Neural cell (in vitro differentiated cells): ENCODE measurements at regions not wholly inside any gene's neighbourhood (a gene's known extent, or its start where the extent isn't known, plus 50 kb on each side); places are given as distances from the start of the nearest gene placed in this dataset.

Source experiments
- H2AFZ ChIP-seq: fragments of 200-600, 300-800 bp; sonication (generic), shearing (Covaris generic); 2 replicates; pipeline ENCODE4 v1.6.0; 2014; ENCODE audit warnings: low read depth, mild to moderate bottlenecking, antibody characterized with exemption, low read length, moderate library complexity
- H3F3A ChIP-seq: fragments of 200-600 bp; shearing (Covaris generic); 2 replicates; pipeline ENCODE4 v1.6.1; 2016; ENCODE audit warnings: mild to moderate bottlenecking, moderate library complexity, mixed read lengths, antibody characterized with exemption, low read length; ENCODE audit not compliant: insufficient read depth, poor library complexity, severe bottlenecking
- H3K27ac ChIP-seq: fragments of 200-600, 300-800 bp; sonication (generic), shearing (Covaris generic); 2 replicates; pipeline ENCODE4 v1.5.1; 2014; ENCODE audit warnings: mild to moderate bottlenecking, low read length, moderate library complexity
- H3K27me3 ChIP-seq: fragments of 300-800, 200-600 bp; sonication (generic), shearing (Covaris generic); 2 replicates; pipeline ENCODE4 v1.6.0; 2014; ENCODE audit warnings: mild to moderate bottlenecking, low read depth, low read length, moderate library complexity; ENCODE audit not compliant: insufficient read depth
- H3K36me3 ChIP-seq: fragments of 300-800, 200-600 bp; sonication (generic), shearing (Covaris generic); 2 replicates; pipeline ENCODE4 v1.5.1; 2014; ENCODE audit warnings: mild to moderate bottlenecking, antibody characterized with exemption, low read length, moderate library complexity; ENCODE audit not compliant: insufficient read depth
- H3K4me2 ChIP-seq: fragments of 300-800, 200-600 bp; sonication (generic), shearing (Covaris generic); 2 replicates; pipeline ENCODE4 v1.6.0; 2014; ENCODE audit warnings: mild to moderate bottlenecking, low read length
- H3K4me3 ChIP-seq: fragments of 300-800, 200-600 bp; sonication (generic), shearing (Covaris generic); 2 replicates; pipeline ENCODE4 v1.5.1; 2014; ENCODE audit warnings: mild to moderate bottlenecking, low read length, moderate library complexity
- H3K79me2 ChIP-seq: fragments of 200-600 bp; shearing (Covaris generic); replicated peaks from 2 replicates; pipeline ENCODE4 v1.6.0; 2014; ENCODE audit warnings: mild to moderate bottlenecking, low read length, moderate library complexity; ENCODE audit not compliant: insufficient read depth
- H3K9ac ChIP-seq: fragments of 300-800, 200-600 bp; sonication (generic), shearing (Covaris generic); 2 replicates; pipeline ENCODE4 v1.6.1; 2016; ENCODE audit warnings: mild to moderate bottlenecking, low read length, mixed read lengths
- H3K9me2 ChIP-seq: fragments of 200-600 bp; shearing (Covaris generic); 2 replicates; pipeline ENCODE4 v1.6.1; 2016; ENCODE audit warnings: mild to moderate bottlenecking, low read length, mixed read lengths; ENCODE audit not compliant: insufficient read depth
- H3K9me3 ChIP-seq: fragments of 200-600, 300-800 bp; sonication (generic), shearing (Covaris generic); 2 replicates; pipeline ENCODE4 v1.6.1; 2016; ENCODE audit warnings: mild to moderate bottlenecking, mixed run types, low read length, moderate library complexity, mixed read lengths
- H4K20me1 ChIP-seq: fragments of 200-600 bp; shearing (Covaris generic); 2 replicates; pipeline ENCODE4 v1.6.1; 2016; ENCODE audit warnings: mild to moderate bottlenecking, mixed run types; ENCODE audit not compliant: insufficient read depth
- EP300 ChIP-seq: fragments of 450-650 bp; conservative IDR thresholded peaks from 2 replicates; pipeline ENCODE4 v1.6.1; 2014; ENCODE audit warnings: antibody characterized with exemption, mild to moderate bottlenecking, moderate library complexity; ENCODE audit not compliant: poor library complexity, severe bottlenecking
- EZH2 ChIP-seq: fragments of 200-600, 300-800 bp; shearing (Covaris generic), sonication (generic); IDR thresholded peaks from 2 replicates; pipeline ENCODE4 v1.6.1; 2014; ENCODE audit warnings: antibody characterized with exemption, low read length, borderline replicate concordance, mild to moderate bottlenecking; ENCODE audit not compliant: insufficient read depth, poor library complexity, severe bottlenecking
- MXI1 ChIP-seq: fragments of 450-650 bp; conservative IDR thresholded peaks from 2 replicates; pipeline ENCODE4 v1.6.1; 2014; ENCODE audit warnings: antibody characterized with exemption, mild to moderate bottlenecking; ENCODE audit not compliant: poor library complexity, severe bottlenecking
- POLR2AphosphoS5 ChIP-seq: IDR thresholded peaks from 2 replicates; pipeline ENCODE4 v1.6.1; 2012
- RAD21 ChIP-seq: fragments of 450-650 bp; conservative IDR thresholded peaks from 2 replicates; pipeline ENCODE4 v1.6.1; 2014; ENCODE audit warnings: antibody characterized with exemption, mild to moderate bottlenecking, moderate library complexity
- SMC3 ChIP-seq: fragments of 450-650 bp; conservative IDR thresholded peaks from 2 replicates; pipeline ENCODE4 v1.6.1; 2014; ENCODE audit warnings: antibody characterized with exemption, mild to moderate bottlenecking, moderate library complexity; ENCODE audit not compliant: poor library complexity
- TAF1 ChIP-seq: IDR thresholded peaks from 2 replicates; pipeline ENCODE4 v1.6.1; 2012; ENCODE audit warnings: low read depth
- TF ChIP-seq, protein P1 (sequence below): IDR thresholded peaks from 2 replicates; pipeline ENCODE4 v1.6.1; 2012; ENCODE audit warnings: borderline replicate concordance
- TF ChIP-seq, protein P2 (sequence below): fragments of 450-650 bp; IDR thresholded peaks from 2 replicates; pipeline ENCODE4 v1.5.1; 2014; ENCODE audit warnings: antibody characterized with exemption, mild to moderate bottlenecking, moderate library complexity; ENCODE audit not compliant: poor library complexity, severe bottlenecking

DNA sequence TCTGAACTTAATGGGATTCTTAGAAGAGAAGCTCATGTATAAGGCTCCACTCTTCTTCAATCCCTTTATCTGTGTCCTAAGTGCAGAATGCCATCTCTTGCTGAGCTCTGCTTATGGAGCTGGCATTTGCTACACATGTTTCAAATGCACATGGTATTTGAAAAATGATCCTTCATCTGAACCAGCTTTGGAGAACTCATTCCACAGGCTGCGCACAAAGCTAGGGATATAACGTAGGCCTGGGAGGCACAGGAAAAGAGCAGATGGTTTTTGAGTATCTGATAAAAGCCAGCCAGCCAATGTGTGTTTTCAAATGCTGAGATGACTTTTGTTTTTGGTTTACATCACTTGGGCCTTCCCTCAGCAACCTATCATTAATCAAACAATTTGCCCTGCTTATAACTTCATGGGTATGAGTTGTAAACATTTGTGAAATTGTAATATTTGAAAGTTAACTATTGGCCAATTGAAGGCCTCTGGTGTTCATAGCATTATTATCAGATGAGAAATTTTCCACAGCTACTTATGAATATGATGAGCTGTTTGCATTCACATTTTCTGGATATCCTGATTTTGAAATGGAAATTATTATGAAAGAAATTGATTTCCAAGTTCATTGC, 729.0 kb downstream of the FGF9 start:
- no peak overlapping the region for H3K4me3 ChIP-seq
- H3K79me2 ChIP-seq, result no peaks in the 10 kb centered on the region
- H3K27me3 ChIP-seq, result no peaks in the 10 kb centered on the region
- no peak overlapping the region for H3K4me2 ChIP-seq
- no peak overlapping the region for H3K27ac ChIP-seq
- no peak overlapping the region for H3K9ac ChIP-seq
- no peaks in the 10 kb centered on the region for H4K20me1 ChIP-seq
- no peaks in the 10 kb centered on the region for H3F3A ChIP-seq
- no peaks in the 10 kb centered on the region for H3K9me3 ChIP-seq
- no peak overlapping the region for H2AFZ ChIP-seq
- TF ChIP-seq, protein P1, sequence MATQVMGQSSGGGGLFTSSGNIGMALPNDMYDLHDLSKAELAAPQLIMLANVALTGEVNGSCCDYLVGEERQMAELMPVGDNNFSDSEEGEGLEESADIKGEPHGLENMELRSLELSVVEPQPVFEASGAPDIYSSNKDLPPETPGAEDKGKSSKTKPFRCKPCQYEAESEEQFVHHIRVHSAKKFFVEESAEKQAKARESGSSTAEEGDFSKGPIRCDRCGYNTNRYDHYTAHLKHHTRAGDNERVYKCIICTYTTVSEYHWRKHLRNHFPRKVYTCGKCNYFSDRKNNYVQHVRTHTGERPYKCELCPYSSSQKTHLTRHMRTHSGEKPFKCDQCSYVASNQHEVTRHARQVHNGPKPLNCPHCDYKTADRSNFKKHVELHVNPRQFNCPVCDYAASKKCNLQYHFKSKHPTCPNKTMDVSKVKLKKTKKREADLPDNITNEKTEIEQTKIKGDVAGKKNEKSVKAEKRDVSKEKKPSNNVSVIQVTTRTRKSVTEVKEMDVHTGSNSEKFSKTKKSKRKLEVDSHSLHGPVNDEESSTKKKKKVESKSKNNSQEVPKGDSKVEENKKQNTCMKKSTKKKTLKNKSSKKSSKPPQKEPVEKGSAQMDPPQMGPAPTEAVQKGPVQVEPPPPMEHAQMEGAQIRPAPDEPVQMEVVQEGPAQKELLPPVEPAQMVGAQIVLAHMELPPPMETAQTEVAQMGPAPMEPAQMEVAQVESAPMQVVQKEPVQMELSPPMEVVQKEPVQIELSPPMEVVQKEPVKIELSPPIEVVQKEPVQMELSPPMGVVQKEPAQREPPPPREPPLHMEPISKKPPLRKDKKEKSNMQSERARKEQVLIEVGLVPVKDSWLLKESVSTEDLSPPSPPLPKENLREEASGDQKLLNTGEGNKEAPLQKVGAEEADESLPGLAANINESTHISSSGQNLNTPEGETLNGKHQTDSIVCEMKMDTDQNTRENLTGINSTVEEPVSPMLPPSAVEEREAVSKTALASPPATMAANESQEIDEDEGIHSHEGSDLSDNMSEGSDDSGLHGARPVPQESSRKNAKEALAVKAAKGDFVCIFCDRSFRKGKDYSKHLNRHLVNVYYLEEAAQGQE, result no peak
- TF ChIP-seq RAD21 (no peak), EP300 (no peak), EZH2 (no peak), POLR2AphosphoS5 (no peak), TAF1 (no peak), MXI1 (no peak), SMC3 (no peak)
- TF ChIP-seq, protein P2, sequence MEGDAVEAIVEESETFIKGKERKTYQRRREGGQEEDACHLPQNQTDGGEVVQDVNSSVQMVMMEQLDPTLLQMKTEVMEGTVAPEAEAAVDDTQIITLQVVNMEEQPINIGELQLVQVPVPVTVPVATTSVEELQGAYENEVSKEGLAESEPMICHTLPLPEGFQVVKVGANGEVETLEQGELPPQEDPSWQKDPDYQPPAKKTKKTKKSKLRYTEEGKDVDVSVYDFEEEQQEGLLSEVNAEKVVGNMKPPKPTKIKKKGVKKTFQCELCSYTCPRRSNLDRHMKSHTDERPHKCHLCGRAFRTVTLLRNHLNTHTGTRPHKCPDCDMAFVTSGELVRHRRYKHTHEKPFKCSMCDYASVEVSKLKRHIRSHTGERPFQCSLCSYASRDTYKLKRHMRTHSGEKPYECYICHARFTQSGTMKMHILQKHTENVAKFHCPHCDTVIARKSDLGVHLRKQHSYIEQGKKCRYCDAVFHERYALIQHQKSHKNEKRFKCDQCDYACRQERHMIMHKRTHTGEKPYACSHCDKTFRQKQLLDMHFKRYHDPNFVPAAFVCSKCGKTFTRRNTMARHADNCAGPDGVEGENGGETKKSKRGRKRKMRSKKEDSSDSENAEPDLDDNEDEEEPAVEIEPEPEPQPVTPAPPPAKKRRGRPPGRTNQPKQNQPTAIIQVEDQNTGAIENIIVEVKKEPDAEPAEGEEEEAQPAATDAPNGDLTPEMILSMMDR, result no peak
- no peaks in the 10 kb centered on the region for H3K9me2 ChIP-seq
- H3K36me3 ChIP-seq, result no peaks in the 10 kb centered on the region

DNA sequence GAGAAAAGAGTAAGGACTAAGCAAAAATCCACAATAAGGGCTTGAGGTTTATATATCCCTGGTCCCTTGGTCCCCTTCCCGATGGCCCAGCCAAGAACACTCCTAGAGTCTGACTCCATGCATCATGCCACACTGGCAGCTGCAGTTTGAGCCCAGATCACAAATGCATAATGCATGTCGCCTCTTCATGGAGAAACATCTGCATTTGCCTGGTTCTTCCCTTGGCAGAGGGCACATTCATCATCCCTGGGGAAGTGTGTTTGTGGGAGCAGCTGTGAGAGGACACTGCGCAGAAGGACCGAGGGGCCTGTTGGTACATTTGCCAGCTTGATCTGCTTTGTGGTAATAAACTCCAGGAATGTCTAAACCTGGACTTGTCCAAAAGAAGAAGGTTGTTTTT, 731.8 kb downstream of the FGF9 start:
- H3K4me2 ChIP-seq, result no peak overlapping the region
- no peaks in the 10 kb centered on the region for H3K79me2 ChIP-seq
- H3K27me3 ChIP-seq, result no peaks in the 10 kb centered on the region

More for the DNA sequence above, 731.8 kb downstream of the FGF9 start:
- Histone ChIP-seq H3K9me2 (no peaks in the 10 kb centered on the region), H2AFZ (no peak overlapping the region), H3K4me3 (no peak overlapping the region), H3K9ac (no peak overlapping the region), H3F3A (no peaks in the 10 kb centered on the region), H3K9me3 (no peaks in the 10 kb centered on the region), H3K36me3 (no peaks in the 10 kb centered on the region), H4K20me1 (no peaks in the 10 kb centered on the region), H3K27ac (no peak overlapping the region)
- TF ChIP-seq SMC3, result no peak
- no peak for TF ChIP-seq TAF1
- TF ChIP-seq RAD21, result no peak
- TF ChIP-seq, protein P1, result no peak
- TF ChIP-seq, protein P2, result no peak
- no peak for TF ChIP-seq EZH2
- no peak for TF ChIP-seq EP300
- no peak for TF ChIP-seq MXI1
